ENCODE measurements at regions not wholly inside any gene's neighbourhood (a gene's known extent, or its start where the extent isn't known, plus 50 kb on each side); places are given as distances from the start of the nearest gene placed in this dataset.

- TF ChIP-seq POLR2AphosphoS5 (IDR thresholded peaks at IDR 0.05; ENCODE audit: low read depth) (no peak), GABPA (IDR thresholded peaks at IDR 0.05; ENCODE audit: low read depth) (no peak), REST (IDR thresholded peaks at IDR 0.05; ENCODE audit: insufficient replicate concordance, low read depth) (no peak), CTCF (IDR thresholded peaks at IDR 0.05; ENCODE audit: insufficient read depth, low read length) (no peak), SPI1 (IDR thresholded peaks at IDR 0.05; ENCODE audit: borderline replicate concordance, low read depth) (no peak)
- Histone ChIP-seq H3K27me3 (ENCODE audit: insufficient read depth, poor library complexity, severe bottlenecking) (no peaks in the 10 kb centered on the region), H3K4me3 (replicated peaks; ENCODE audit: insufficient read depth, low read length) (no peak overlapping the region), H3K27ac (replicated peaks) (no peak overlapping the region)
- DNase-seq (ENCODE audit: low read depth in 1 of 2, low spot score in 1 of 2): no peak
Observed at GRCh38 chr4:127284236-127284635, 348.5 kb upstream of the INTU start.

- no peak overlapping the region for H3K4me3 ChIP-seq (replicated peaks; ENCODE audit: insufficient read depth, low read length)
- no peaks in the 10 kb centered on the region for H3K27me3 ChIP-seq (ENCODE audit: insufficient read depth, poor library complexity, severe bottlenecking)
- TF ChIP-seq REST (IDR thresholded peaks at IDR 0.05; ENCODE audit: insufficient replicate concordance, low read depth) (no peak), CTCF (IDR thresholded peaks at IDR 0.05; ENCODE audit: insufficient read depth, low read length) (no peak), POLR2AphosphoS5 (IDR thresholded peaks at IDR 0.05; ENCODE audit: low read depth) (no peak), GABPA (IDR thresholded peaks at IDR 0.05; ENCODE audit: low read depth) (no peak), SPI1 (IDR thresholded peaks at IDR 0.05; ENCODE audit: borderline replicate concordance, low read depth) (no peak)
- no peak for DNase-seq (ENCODE audit: low read depth in 1 of 2, low spot score in 1 of 2)
- no peak overlapping the region for H3K27ac ChIP-seq (replicated peaks)
Observed at GRCh38 chr4:127291316-127291715, 341.4 kb upstream of the INTU start.

GRCh38 chr4:127293496-127293895 lies 339.3 kb upstream of the INTU start:
- Histone ChIP-seq H3K4me3 (replicated peaks; ENCODE audit: insufficient read depth, low read length) (no peak overlapping the region), H3K27ac (replicated peaks) (no peak overlapping the region), H3K27me3 (ENCODE audit: insufficient read depth, poor library complexity, severe bottlenecking) (no peaks in the 10 kb centered on the region)
- TF ChIP-seq GABPA (IDR thresholded peaks at IDR 0.05; ENCODE audit: low read depth): no peak
- TF ChIP-seq SPI1 (IDR thresholded peaks at IDR 0.05; ENCODE audit: borderline replicate concordance, low read depth): no peak
- no peak for TF ChIP-seq POLR2AphosphoS5 (IDR thresholded peaks at IDR 0.05; ENCODE audit: low read depth)
- no peak for TF ChIP-seq REST (IDR thresholded peaks at IDR 0.05; ENCODE audit: insufficient replicate concordance, low read depth)
- DNase-seq (ENCODE audit: low read depth in 1 of 2, low spot score in 1 of 2): no peak

Measured in HL-60 (cell line).